GM21390 (cell line): ENCODE measurements at regions not wholly inside any gene's neighbourhood (a gene's known extent, or its start where the extent isn't known, plus 50 kb on each side); places are given as distances from the start of the nearest gene placed in this dataset.
"Not testable (repeated sequence)": the region's sequence is repeated elsewhere in the genome, so short reads cannot be mapped to it uniquely, and the experiment has no call there.

Experiments
- ATAC-seq: cut with Tn5 transposase; IDR thresholded peaks from one replicate; pipeline ENCODE4 v1.9.1; 2021; ENCODE audit not compliant: unreplicated experiment

- no peak for ATAC-seq
These were observed 139.7 kb upstream of the PCGF5 start for GRCh38 chr10:91080776-91081175.

- ATAC-seq = no peak
These were observed 138.0 kb upstream of the PCGF5 start for GRCh38 chr10:91082447-91082846.

GRCh38 chr10:91088300-91089140 is 131.9 kb upstream of the PCGF5 start:
- ATAC-seq = no peak

GRCh38 chr10:91090761-91091529 is 129.5 kb upstream of the PCGF5 start:
- no peak for ATAC-seq

- no peak for ATAC-seq
These were observed 128.7 kb upstream of the PCGF5 start for GRCh38 chr10:91091780-91092179.

- ATAC-seq = no peak
These were observed 124.2 kb upstream of the PCGF5 start for GRCh38 chr10:91096274-91096673.

- no peak for ATAC-seq
These were observed 123.2 kb upstream of the PCGF5 start for GRCh38 chr10:91097313-91097712.

GRCh38 chr10:91098021-91098420 is 122.4 kb upstream of the PCGF5 start:
- not testable (repeated sequence) for ATAC-seq

GRCh38 chr10:91103384-91104192 is 116.9 kb upstream of the PCGF5 start:
- ATAC-seq = peak; percentile 71

GRCh38 chr10:91104193-91105041 is 116.0 kb upstream of the PCGF5 start:
- peak; percentile 30 for ATAC-seq

- no peak for ATAC-seq
These were observed 115.2 kb upstream of the PCGF5 start for GRCh38 chr10:91105269-91105668.

- no peak for ATAC-seq
These were observed 111.6 kb upstream of the PCGF5 start for GRCh38 chr10:91108820-91109219.

- ATAC-seq = no peak
These were observed 109.4 kb upstream of the PCGF5 start for GRCh38 chr10:91111060-91111459.

- ATAC-seq = no peak
These were observed 104.7 kb upstream of the PCGF5 start for GRCh38 chr10:91115618-91116390.

- ATAC-seq = no peak
These were observed 103.0 kb upstream of the PCGF5 start for GRCh38 chr10:91117505-91117904.

- no peak for ATAC-seq
These were observed 100.1 kb upstream of the PCGF5 start for GRCh38 chr10:91120348-91120747.

- no peak for ATAC-seq
These were observed 97.2 kb upstream of the PCGF5 start for GRCh38 chr10:91123261-91123660.

- ATAC-seq = no peak
These were observed 96.4 kb upstream of the PCGF5 start for GRCh38 chr10:91124016-91124415.

- ATAC-seq = no peak
These were observed 94.0 kb upstream of the PCGF5 start for GRCh38 chr10:91126471-91126870.
